Activated CD4-positive, alpha-beta T cell treated with anti-CD3 and anti-CD28 coated beads for 24 hours (primary cell): ENCODE measurements at regions not wholly inside any gene's neighbourhood (a gene's known extent, or its start where the extent isn't known, plus 50 kb on each side); places are given as distances from the start of the nearest gene placed in this dataset.
"Not testable (repeated sequence)": the region's sequence is repeated elsewhere in the genome, so short reads cannot be mapped to it uniquely, and the experiment has no call there.

Experiments
- DNase-seq, 2 donors: peaks; one replicate each; pipeline ENCODE4 v3.0.0-alpha.2; 2020; ENCODE audit warnings: low read depth in 2 of 2

DNA sequence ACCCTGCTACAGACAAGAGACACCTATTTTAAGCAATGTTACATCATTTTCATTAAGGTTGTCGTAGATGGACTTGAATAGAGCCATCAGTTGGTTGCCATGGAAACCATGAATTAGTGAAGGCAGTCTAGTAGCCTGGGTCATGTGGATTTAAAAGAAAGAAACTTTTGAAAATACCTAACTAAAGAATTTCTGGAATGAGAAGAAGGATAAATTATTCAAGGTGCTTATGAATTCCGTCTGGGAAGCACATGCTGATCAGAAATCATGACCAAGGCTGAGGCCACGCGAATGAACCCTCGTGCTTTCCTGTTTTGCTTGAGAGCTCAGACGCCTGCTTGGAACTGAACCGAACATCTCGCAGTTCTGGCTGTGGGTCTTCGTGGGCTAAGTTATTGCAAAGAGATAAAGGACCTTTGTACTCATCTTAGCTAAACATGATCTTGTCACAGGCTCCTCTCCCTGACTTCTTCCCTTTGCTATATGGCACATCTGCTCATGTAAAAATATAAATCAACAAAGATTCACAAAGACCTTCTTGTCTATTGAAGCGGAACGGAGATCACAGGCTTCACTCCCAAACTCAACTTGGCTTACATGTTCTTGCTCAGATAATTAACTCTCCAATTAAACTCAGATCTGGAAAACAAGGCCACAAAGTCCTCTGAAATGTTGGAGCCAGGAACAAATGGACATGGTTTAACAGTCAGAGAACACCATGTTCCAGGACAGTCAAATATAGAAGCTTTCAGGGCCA lies 140.2 kb downstream of the NUFIP1 start:
- no peak for DNase-seq

- not testable (repeated sequence) for DNase-seq
Measured at GRCh38 chr13:44845281-44846058, 143.8 kb downstream of the NUFIP1 start.

- DNase-seq: no peak
Measured at GRCh38 chr13:44844786-44845185, 144.5 kb downstream of the NUFIP1 start.

DNA sequence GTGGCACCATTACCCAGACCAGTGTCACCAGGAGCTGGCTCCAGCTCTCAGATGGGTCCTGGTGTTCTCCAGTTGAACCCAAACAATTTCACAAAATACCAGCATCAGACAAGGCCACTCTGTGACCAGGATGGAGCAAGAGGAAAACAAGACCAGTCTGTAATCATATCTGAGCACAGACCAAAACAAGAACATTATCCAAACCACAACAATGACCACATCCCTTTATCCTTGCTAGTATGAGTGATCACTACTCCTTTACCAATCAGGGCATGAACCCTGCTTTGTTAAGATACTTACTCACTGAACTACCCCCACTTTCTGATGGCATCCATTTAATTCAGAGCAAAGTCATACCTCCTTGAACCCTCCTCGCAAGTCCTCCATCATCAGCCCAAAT lies 145.9 kb downstream of the NUFIP1 start:
- DNase-seq: no peak

DNA sequence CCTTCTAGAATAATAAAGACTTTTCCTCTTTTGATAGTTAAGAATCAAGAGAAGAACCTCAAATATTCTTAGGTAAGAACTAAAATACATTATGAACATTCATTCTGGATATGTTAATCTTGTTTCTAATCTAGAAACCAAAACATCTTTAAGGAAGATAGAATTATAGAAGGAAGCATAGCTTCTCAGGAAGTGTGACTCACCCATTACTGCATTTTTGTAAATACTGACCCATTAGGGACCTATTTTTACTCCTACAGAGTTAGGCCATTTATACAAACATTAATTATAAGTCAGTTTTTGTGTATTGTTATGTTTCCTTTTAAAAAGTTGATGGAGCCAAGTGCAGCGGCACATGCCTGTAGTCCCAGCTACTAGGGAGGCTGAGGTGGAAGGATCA lies 147.1 kb downstream of the NUFIP1 start:
- DNase-seq: no peak

GRCh38 chr13:44840131-44840530 lies 149.1 kb downstream of the NUFIP1 start:
- DNase-seq: no peak

DNA sequence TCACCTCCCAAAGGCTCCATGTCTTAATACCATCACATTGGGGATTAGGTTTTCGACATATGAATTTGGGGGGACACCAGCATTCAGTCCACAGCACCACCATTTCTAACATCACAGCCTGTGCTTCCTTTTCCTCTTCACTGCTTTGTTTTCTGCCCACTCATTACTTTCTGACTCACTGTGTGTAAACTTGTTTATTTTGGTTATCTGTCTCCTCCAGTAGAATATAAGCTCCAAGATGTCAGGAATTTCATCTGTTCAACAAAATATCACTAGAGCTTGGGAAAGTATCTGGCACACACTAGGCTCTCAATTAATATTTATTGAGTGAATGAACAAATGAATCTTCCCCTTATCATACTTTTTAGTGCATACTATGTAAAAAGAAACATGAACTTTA lies 152.0 kb downstream of the NUFIP1 start:
- no peak for DNase-seq

DNA sequence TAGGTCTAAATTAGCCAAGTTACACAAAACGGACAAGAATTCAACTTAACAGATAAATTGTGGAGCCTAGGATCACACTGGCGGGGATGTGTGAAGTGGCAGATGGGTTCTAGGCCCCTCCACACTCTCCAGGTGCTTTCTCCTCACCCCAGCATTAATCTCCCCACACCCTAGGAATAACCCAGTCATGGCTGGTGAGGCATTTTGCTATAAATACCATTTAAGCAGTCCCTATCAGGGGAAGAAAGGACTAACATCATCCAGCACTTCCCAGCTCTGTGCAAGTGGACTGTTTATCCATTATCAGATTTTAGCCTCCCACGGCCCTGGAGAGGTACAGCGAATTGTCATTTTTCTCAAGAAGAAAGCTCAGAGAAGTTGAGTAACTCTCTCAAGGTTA lies 154.9 kb downstream of the NUFIP1 start:
- no peak for DNase-seq

- no peak for DNase-seq
Measured at GRCh38 chr13:44833626-44834025, 155.6 kb downstream of the NUFIP1 start.

- DNase-seq: no peak
Measured at GRCh38 chr13:44833139-44833538, 156.1 kb downstream of the NUFIP1 start.

GRCh38 chr13:44826591-44827350 lies 162.5 kb downstream of the NUFIP1 start:
- DNase-seq: no peak

GRCh38 chr13:44825953-44826352 lies 163.3 kb downstream of the NUFIP1 start:
- DNase-seq: no peak

DNA sequence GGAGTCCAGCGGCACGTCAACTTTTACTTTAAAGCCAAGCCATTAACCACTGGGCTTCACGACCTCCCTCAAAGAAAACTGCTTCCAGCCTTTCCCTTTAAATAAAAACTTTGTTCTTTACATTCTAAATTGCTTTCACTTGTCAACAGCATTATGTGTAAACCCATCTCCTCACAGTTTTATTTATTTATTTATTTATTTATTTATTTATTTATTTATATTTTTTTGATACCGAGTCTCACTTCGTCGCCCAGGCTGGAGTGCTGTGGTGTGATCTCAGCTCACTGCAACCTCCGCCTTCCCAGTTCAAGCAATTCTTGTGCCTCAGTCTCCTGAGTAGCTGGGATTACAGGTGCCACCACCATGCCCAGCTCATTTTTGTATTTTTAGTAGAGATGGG lies 165.7 kb downstream of the NUFIP1 start:
- DNase-seq: not testable (repeated sequence)

GRCh38 chr13:44822291-44822690 lies 167.0 kb downstream of the NUFIP1 start:
- DNase-seq: no peak

DNA sequence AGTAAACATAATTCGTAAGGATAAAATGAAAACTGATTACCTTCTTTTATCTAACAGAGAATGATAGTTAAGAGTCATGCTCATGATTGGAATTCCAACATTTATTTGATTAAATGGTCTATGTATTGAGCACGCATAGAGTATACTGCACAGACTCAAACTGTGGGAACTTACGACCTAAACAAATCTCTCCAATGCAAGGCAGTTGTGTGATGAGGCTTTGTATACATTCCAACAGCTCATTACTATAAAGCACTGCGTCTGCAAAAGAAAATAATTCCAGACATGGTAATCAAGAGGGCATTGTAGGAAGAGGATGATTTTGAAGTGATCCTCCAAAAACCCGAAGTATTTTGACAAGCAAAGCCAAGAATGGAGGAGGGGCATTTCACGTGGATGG lies 169.5 kb downstream of the NUFIP1 start:
- no peak for DNase-seq

DNA sequence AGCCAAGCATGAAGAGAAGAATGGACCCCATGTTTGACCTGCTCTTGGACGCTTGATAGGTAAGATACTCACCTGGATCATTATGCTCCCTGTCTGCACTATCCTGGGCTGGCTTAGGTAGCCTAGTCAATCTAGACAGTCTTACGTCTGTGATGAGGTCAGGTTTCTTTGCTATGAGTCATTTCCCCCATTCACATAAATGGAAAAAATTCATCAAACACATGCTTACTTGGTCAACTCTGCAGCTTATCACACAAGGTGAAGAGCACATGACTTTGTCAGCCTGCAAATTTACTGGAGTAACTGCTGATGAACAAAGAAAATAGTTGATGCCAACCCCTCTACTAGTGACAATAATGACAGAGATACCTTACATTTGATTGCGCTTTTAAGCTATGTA lies 170.0 kb downstream of the NUFIP1 start:
- DNase-seq: peak in 1 of 2 donors; percentile 4

- no peak for DNase-seq
Measured at GRCh38 chr13:44818428-44818827, 170.8 kb downstream of the NUFIP1 start.

DNA sequence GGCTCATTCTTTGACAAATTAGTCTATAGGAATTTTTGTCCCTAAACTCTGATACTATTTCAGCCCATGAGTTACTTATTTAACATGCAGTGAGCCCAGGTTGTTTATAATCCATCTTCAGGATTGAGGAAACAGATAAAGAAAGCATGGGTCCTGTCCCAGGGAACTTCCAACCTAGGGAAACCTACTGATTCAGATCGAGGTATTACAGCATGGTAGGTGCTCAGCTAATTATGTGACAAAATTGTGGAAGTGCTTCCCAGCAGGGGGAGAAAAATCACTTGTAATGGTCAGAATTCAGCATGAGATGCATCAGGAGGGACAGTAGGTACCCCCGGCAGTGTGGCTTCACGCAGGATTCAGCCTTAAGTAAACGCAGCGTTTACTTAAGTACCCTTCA lies 171.3 kb downstream of the NUFIP1 start:
- no peak for DNase-seq

- DNase-seq: no peak
Measured at GRCh38 chr13:44817131-44817671, 172.1 kb downstream of the NUFIP1 start.

- no peak for DNase-seq
Measured at GRCh38 chr13:44816701-44817100, 172.6 kb downstream of the NUFIP1 start.

- peak in 1 of 2 donors; percentile 10 for DNase-seq
Measured at GRCh38 chr13:44815623-44816022, 173.6 kb downstream of the NUFIP1 start.

- no peak for DNase-seq
Measured at GRCh38 chr13:44814836-44815235, 174.4 kb downstream of the NUFIP1 start.
